GM21367 (cell line): ENCODE measurements at regions not wholly inside any gene's neighbourhood (a gene's known extent, or its start where the extent isn't known, plus 50 kb on each side); places are given as distances from the start of the nearest gene placed in this dataset.
"Not testable (repeated sequence)": the region's sequence is repeated elsewhere in the genome, so short reads cannot be mapped to it uniquely, and the experiment has no call there.

ENCODE experiments used
- ATAC-seq: cut with Tn5 transposase; IDR thresholded peaks from one replicate; pipeline ENCODE4 v1.9.1; 2021; ENCODE audit not compliant: unreplicated experiment

DNA sequence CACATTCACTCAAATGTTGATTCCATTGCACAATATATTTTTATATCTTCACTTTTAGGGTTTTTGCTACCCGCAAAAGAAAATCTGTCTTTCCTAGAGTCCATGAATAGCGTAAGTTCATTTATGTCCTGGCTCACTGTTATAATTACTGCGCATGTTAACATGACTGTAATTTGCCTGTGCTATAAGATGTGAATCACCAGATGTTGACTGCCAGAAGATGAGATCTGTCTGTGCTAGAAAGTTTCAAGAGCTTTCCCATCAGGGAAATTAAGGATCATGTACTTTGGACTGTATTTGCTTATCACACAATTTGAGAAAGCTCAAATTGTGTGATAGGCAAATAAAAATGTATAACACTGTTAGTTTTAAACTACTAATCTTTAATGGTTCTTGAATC is 322.5 kb downstream of the CHL1 start:
- ATAC-seq: no peak

DNA sequence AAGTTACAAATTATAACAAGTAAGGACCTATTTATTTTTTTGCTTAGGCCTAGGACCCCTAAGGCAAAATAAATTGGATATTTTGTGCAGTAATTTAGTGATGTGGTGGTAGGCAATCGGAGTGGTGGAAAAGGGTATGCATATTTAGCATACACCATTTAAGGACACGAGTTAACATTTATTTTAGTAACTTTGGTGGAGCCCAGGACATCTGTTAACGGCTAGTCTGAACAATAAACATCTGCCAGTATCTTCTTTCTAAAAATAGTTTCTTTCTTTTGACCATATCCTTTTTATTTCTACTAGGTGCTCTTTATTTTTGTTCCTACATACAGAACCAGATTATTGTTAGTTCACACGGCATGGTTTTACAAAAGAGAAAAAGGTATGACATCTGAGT is 326.3 kb downstream of the CHL1 start:
- no peak for ATAC-seq

DNA sequence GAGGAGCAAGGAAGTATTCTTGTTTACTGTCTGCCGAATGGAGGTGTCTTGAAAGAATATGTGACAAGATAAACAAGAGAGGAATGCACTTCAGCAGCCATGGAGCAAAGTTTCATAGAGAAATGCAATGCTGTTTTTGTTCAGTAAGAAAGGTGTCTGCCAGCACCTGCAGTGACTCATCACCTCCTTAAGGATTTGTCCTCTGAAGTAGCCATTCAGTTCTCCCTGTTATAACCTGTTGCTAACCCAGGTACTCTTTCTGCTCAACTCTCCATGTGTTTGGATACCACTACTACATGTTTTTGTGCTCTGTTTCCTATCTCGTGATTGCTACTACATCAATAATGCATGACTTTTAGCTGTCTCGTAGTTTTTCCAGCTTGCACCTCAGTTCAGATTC is 328.9 kb downstream of the CHL1 start:
- ATAC-seq: no peak

DNA sequence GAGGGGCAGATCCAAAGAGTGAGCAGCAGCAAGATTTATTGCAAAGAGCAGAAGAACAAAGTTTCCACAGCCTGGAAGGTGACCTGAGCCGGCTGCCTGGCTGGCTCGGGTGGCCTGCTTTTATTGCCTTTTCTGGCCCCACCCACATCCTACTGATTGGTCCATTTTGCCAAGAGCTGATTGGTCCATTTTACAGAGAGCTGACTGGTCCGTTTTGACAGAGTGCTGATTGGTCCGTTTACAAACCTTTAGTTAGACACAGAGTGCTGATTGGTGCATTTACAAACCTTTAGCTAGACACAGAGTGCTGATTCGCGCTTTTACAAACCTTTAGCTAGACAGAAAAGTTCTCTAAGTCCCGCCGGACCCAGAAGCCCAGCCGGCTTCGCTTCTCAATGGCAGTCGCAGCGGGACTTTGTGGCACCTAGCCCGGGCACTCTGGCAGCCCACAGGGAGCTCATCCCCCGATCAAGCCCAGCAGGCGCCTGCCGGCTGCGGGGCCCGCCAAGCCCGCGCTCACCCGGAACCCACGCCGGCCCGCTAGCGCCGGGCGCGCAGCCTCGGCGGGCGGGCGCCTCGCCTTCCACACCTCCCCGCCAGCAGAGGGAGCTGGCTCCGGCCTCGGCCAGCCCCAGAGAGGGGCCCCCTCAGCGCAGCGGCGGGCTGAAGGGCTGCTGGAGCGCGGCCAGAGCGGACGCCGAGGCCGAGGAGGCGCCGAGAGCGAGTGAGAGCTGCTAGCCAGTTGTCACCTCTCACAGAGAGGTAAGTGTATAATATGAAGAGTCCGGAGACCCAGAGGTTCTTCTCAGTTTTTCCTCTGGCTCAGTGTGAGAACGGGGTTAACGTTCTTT is 339.2 kb downstream of the CHL1 start:
- ATAC-seq: no peak

DNA sequence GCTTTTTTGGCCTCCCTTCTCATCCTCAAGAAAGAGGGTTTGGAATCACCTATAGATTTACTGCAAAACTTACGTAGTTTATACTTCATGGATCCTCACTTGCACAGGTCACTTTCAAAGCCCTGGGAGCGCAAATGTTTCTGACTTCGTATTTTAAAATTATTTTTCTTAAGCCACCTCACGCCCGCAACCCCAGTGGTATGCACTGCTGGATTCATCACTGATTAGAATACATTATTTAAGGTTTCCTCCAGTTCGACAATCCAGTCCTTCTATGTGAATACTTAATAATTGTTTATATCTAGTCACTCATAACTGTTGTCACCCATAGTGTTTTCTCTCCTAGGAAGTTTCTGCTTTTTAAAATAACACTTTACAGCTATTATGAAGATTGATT is 339.9 kb downstream of the CHL1 start:
- ATAC-seq: no peak

DNA sequence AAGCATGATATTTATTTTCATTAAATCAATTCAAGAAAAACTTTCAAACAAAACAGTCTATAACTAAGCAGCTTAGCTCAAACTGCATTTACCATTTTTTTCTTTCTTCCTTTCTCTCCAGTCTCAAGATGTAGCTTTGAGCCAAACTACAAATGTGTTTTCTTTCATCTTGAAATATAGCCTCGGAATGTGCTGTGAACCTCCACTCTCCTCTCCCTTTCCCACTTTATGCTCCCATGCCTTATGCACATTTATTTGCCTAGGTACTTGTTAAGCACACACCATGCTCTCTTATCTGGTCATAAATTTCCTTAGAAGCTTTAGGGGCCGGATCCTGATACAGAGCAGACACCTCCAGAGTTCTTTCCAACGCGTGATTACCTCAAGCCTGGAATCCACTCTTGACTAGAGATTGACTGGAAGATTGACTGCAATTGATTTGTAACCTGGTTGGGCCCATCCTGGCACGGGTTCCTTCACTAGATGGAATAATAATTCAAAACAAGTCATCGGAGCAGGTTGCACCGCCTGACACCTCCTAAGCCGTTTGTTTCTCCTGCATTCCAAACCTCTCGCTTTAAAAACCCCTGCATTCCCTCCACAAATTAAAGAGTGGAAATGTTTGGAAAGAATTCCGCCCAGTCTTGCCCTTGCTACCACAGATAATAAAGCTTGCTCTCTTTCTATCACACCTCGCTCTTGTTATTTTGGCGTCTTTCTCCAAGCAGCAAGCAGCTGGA is 344.7 kb downstream of the CHL1 start:
- ATAC-seq: no peak

DNA sequence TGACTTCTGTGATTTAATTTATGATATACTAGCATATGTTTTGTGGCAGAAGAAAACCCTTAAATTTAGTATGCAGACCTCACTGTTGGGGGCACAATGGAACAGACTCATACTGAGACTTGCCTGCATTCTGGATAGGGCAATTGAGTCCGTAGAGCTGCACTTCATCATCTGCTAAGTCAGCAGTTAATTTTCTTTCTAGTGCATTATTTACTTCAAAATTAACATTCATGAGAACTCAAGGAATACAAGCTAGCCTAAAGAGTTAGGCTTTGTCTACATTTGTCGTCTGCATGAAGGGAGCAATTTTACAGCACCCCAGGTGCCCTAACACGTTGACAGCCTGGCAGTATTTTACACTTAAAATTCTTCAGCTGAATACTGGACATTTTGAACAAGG is 345.5 kb downstream of the CHL1 start:
- ATAC-seq: no peak

DNA sequence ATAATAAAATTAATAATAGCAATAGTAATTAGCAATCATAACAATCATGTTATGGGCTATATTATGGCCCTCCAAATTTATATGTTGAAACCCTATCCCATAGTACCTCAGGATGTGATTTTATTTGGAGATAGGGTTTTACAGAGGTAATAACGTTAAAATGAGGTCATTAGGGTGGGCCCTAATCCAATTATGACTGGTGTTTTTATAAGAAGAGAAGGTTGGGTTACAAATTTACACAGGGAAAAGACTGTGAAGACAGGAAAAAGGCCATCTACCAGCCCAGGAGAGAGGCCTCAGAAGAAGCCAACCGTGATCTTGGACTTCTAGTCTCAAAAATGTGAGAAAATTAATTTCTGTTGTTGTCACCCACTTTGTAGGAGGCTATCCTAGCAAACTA is 353.1 kb downstream of the CHL1 start:
- ATAC-seq: no peak

DNA sequence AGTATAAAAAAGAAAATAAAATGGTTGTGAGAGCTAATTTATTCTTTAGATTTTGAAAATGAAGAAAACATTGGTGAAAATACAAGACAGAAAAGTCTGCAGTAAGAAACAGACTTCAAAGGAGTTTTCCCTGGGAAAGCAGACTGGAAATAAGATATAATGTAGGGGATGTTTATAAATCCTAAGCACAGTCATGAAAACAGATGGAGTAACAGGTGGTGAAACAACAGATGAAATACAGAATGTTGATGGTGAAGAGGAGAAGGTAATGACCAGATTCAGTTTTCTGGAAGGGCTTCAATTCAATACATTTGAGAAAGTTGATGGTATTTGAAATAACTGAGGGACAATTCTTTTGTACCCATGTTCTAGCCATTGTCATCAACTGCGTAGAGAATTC is 353.9 kb downstream of the CHL1 start:
- ATAC-seq: no peak

DNA sequence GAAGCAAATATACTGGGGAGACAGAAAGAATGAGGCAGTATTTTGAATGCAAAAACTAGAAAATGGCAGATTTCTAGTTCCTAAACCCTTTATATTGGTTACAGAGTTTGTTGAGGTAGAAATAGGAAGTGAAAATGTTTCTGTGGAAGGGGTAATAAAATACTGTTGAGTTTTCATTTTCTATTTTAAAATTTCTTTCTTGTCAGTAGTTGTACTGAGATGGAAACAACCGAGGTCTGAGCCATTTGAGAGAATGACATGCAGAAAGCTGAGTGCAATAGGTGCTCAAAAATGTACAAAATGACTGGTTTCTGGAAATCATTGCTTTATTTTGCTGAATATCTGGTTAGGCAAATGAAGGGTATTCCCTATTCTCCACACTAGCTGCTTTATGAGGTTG is 361.4 kb downstream of the CHL1 start:
- ATAC-seq: peak; percentile 98

DNA sequence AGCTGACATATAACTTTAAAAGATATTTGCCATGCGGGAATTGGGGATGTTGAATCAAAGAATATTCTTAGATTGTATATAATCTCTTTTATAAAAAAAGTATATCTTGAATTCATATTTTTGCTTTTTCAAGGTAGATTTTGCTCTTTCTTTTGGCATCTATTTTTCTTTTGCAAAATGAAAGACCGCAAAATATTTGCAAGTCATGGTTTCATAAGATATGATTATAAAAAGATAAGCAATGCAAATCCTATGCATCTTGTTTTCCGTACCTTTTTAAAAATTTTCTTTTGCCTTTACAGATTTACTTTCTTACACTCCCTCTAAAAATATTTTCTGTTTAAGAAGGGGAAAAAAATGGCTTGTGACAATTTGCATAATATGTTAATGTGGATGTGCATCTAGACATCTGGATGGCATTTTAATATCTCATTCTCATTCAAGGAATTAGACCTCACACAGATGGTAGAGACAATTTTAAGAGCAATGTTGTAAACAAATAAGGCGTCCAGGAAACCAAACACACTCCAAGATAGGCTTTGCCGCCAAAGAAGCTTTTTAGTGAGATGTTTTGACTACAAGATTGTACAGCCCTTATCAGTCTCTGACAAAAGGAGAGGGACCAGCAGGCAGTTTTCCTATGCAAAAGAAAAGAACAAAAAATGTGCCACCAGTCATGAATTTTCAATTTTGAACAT is 371.1 kb downstream of the CHL1 start:
- ATAC-seq: no peak

DNA sequence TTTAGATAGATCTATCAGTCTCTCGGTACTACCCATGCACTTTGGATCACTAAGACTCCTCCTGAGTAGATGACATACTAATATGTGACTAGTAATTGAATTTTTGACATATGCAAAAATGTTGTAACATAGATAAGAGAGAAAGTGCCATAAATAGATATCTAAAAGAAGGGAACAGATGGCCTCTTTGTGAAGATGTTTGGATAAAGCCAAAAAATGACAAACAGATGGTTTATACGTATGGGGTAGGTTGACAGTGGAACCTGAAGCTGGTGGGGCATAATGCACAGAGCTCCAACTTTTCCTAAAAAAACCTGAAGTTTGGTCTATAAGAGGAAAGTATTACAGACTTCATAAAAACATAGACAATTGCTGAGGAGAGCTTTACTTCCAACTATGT is 383.0 kb downstream of the CHL1 start:
- ATAC-seq: not testable (repeated sequence)

DNA sequence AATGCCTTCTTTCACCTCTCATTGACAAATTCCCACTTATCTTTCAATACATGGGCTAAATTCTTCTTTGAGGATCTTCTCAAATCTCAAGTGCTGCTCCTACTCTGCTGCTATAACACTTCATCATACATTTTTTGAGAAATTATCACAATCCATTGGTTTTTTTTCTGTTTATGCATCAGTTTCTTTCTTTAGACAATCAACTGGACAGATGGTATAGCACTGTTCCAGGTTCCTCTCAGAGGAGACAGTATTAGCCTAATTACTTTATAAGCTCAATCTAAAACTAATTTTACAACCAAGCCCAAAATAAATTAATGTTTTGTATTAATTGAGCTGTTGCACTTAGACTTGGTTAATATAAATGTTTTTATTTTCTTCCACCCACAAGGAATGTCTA is 392.5 kb downstream of the CHL1 start:
- ATAC-seq: not testable (repeated sequence)

DNA sequence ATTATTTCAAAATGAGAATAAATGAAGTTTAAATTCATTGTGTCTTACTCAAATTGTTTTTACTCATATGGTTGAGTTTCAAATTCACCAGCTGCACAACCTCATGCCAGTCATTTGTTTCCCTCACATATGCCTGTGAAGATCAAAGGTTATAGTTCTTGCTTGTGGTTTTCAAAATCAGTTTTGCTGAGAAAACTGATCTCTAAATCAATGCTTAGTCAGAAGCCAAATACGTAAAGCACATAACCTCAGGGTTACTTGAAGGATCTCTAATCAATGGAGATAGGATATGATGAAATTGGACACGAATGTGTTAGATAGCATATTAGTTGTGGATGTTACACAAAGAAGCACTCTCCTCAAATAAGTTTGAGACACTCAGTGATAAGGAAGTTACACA is 400.7 kb downstream of the CHL1 start:
- ATAC-seq: not testable (repeated sequence)

DNA sequence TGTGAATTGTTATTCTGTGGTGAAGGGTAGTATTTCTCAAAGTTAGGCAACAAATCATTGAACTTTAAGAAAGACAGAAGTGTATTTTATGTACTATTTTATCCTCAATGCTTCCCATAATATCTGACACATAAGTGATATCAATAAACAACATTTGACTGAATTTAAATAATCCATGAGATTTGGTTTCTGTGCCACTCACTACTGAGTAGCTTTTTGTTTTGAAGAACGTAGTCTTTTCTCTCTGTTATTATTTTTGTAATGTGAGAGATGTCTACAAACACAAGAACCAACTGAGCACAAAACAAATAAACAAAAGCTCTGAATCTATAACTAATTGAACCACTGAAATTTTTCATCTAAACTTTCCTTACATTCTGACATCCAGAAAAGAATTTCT is 401.2 kb downstream of the CHL1 start:
- not testable (repeated sequence) for ATAC-seq

DNA sequence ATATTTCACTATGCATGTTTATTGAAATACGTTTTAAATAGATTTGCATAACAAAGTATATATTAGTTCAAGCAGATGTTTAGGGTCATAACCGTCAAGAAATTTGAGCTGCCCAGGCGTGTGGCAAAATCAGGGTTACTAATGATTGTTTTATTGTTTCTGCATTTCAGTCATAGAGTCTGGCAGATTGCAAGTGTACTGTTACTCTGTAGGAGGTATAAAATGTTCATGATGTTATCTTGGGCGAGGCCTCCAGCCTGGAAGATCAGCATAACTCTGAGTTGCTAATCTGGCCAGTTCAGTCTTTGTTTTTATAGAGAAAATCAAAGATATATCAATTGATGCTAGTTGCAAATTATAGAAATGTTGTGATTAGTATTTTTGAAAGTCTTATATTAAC is 410.9 kb downstream of the CHL1 start:
- not testable (repeated sequence) for ATAC-seq

DNA sequence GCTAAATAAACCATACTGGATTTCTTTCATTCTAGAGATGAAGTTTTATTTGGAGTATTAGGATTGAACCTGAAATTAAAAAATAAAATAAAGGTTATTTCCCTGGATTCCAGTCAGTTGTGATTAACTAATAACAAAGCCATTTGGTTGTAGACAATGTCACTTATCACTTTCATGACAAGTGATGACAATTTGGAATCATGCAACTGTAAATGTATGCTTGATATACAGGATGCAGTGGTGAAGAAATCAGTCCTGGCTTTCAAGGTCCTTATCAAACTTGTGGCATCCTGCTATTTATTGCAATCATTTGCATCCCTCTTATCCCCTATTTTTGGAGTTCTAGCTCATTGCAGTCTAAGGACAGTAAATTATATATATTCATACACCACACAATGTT is 425.2 kb downstream of the CHL1 start:
- no peak for ATAC-seq

DNA sequence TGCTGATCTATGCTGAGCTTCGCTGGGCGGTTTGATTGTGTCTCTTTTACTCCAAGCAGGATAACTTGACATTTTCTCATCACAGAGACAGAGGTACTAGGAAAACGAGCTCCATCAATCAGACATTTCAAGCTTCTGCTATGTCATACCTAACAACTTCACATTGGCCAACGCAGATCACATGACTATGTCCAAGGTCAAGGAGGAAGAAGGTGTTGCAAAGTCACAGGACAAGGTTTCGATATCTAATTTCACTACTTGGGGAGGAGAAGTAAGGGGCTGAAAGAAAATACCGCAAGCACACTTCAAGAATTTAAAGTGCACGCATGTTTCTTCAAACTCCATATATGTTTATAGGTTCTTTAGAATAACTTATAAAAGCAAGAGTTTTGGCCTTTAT is 425.8 kb downstream of the CHL1 start:
- ATAC-seq: no peak

DNA sequence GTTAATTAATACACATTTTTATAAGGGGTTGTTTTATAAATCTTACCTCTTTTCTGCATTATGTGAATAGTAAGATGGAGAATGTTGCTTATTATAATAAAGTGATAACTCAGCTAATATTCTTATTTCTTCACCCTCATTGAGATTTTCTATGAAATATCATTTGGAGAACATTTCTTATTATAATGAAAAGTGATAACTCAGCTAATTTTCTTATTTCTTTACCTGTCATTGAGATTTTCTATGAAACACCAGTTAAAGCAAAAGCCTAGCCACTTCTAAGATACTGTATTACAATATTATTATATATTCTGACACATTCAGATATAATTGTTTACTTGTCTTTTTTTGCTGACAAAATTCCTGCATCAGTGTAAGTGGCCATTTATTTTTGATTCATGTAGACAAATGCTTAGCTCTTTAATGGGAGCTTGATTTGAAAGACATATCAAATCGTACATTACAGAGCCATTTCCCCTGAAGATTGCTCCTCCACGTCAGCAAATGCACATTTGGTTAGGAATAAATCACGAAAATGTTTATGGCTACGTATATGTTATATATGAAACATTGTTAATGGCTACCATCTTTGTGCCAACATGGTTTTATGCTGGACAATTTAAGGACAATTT is 427.5 kb downstream of the CHL1 start:
- no peak for ATAC-seq

DNA sequence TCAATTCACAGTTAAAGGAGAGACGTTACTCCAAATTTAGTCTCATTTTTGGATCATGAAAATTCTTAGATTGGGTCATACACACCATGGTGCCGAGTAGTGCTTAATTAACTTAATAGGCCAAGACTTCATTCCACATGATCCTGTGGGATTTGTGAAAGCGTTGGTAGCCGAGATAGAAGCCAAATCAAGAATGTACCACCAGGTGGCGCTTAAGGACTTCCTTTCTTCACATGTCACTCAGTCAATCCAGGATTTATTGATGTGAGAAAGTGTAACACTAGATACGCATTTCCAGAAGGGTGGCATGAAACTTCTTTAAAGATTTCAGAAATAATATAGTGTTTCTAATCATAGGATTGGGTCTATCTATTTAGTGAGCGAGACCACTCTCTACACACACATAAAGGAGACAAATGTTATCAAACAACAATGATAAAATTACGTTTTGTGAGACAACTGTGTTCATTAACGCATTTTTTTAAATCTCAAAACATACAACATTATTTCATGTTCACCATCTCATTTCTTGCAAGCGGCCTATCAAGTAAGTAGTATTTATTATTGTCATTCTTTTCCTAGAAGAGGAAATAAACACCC is 436.1 kb downstream of the CHL1 start:
- ATAC-seq: peak; percentile 79

DNA sequence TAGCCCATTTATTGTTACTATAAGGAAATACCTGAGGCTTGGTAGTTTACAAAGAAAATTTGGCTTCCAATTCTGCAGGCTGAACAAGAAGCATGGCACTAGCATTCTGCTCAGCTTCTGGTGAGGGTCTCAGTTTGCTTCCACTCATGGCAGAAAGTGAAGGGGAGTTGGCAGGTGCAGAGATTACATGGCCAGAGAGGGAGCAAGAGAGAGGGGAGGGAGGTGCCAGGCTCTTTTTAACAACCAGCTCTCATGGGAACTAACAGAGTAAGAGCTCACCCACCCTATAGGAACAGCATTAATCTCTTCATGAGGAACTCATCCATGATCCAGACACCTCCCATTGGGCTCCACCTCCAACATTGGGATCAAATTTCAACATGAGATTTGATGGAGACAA is 437.9 kb downstream of the CHL1 start:
- ATAC-seq: no peak
